Breast epithelium (tissue), 4 donors: ENCODE measurements at regions not wholly inside any gene's neighbourhood (a gene's known extent, or its start where the extent isn't known, plus 50 kb on each side); places are given as distances from the start of the nearest gene placed in this dataset.

Experiments
- DNase-seq, 2 donors: peaks; one replicate each; pipeline ENCODE4 v3.0.0-alpha.2; 2019; ENCODE audit warnings: low spot score in 2 of 2
- H3K27ac ChIP-seq, 2 donors: fragments of 200-600 bp; sonication (generic) in 1 of 2; one replicate each; pipeline ENCODE4 v1.5.1; 2016 to 2019; ENCODE audit warnings: mild to moderate bottlenecking in 1 of 2
- H3K27me3 ChIP-seq, 2 donors: fragments of 200-600 bp; sonication (generic) in 1 of 2; one replicate each; pipeline versions ENCODE4 v1.5.1 to v1.6.0; 2017 to 2019; ENCODE audit warnings: control low read depth in 1 of 2, mild to moderate bottlenecking in 1 of 2
- H3K36me3 ChIP-seq: fragments of 200-600 bp; one replicate; pipeline ENCODE4 v1.5.1; 2019
- H3K4me1 ChIP-seq, 2 donors: fragments of 200-600 bp; sonication (generic); one replicate each; pipeline ENCODE4 v1.5.1; 2016 to 2019; ENCODE audit warnings: control low read depth in 1 of 2
- H3K4me3 ChIP-seq, 3 donors: fragments of 200-600 bp; sonication (generic); 1 replicate in 2 of 3; 2 replicates in 1 of 3; pipeline ENCODE4 v1.5.1; 2016 to 2019; ENCODE audit warnings: mild to moderate bottlenecking in 3 of 3, moderate library complexity in 2 of 3
- H3K9me3 ChIP-seq, 2 donors: fragments of 200-600 bp; sonication (generic) in 1 of 2; one replicate each; pipeline ENCODE4 v1.5.1; 2016 to 2019; ENCODE audit warnings: control low read depth in 1 of 2
- CTCF ChIP-seq, 3 donors: fragments of 450-650 bp; IDR thresholded peaks; one replicate each; pipeline ENCODE4 v1.5.1; 2016 to 2017; ENCODE audit warnings: antibody characterized with exemption in 3 of 3, mild to moderate bottlenecking in 3 of 3, moderate library complexity in 3 of 3
- POLR2A ChIP-seq: fragments of 450-650 bp; IDR thresholded peaks from one replicate; pipeline ENCODE4 v1.6.1; 2016; ENCODE audit warnings: antibody characterized with exemption, mild to moderate bottlenecking, moderate library complexity
- POLR2AphosphoS5 ChIP-seq, 3 donors: sonication (generic); formaldehyde crosslinking; IDR thresholded peaks; one replicate each; pipeline ENCODE4 v1.6.1; 2017; ENCODE audit warnings: antibody characterized with exemption in 3 of 3
- intact Hi-C: fragments of 100-400 bp; cut with DNase I; formaldehyde crosslinking; loops from one replicate; pipeline ENCODE4 v1.15.1; 2023; ENCODE audit warnings: low total_unique reads

GRCh38 chr6:119463081-119463626 is 113.6 kb upstream of the MAN1A1 start:
- Histone ChIP-seq H3K4me1 (no peaks in the 10 kb centered on the region), H3K36me3 (no peaks in the 10 kb centered on the region), H3K4me3 (no peak overlapping the region), H3K27ac (no peak overlapping the region), H3K27me3 (no peaks in the 10 kb centered on the region), H3K9me3 (no peaks in the 10 kb centered on the region)
- TF ChIP-seq CTCF (IDR thresholded peaks at IDR 0.05) = no peak
- no peak for TF ChIP-seq POLR2A
- no peak for TF ChIP-seq POLR2AphosphoS5 (IDR thresholded peaks at IDR 0.05)
- no peak for DNase-seq
- intact Hi-C loops = no loop called here

GRCh38 chr6:119461187-119461586 is 111.6 kb upstream of the MAN1A1 start:
- intact Hi-C loops = no loop called here
- TF ChIP-seq POLR2AphosphoS5 (IDR thresholded peaks at IDR 0.05) (no peak), POLR2A (no peak), CTCF (IDR thresholded peaks at IDR 0.05) (no peak)

GRCh38 chr6:119459207-119459974 is 109.8 kb upstream of the MAN1A1 start:
- no peaks in the 10 kb centered on the region for H3K36me3 ChIP-seq
- no peak overlapping the region for H3K4me3 ChIP-seq
- intact Hi-C loops = no loop called here
- no peaks in the 10 kb centered on the region for H3K4me1 ChIP-seq
- H3K27me3 ChIP-seq = no peaks in the 10 kb centered on the region
- H3K9me3 ChIP-seq = no peaks in the 10 kb centered on the region
- H3K27ac ChIP-seq = no peak overlapping the region
- no peak for DNase-seq
- no peak for TF ChIP-seq POLR2AphosphoS5 (IDR thresholded peaks at IDR 0.05)
- no peak for TF ChIP-seq POLR2A
- TF ChIP-seq CTCF (IDR thresholded peaks at IDR 0.05) = no peak

More at GRCh38 chr6:119461187-119461586, 111.6 kb upstream of the MAN1A1 start:
- no peak for DNase-seq
- Histone ChIP-seq H3K4me1 (no peaks in the 10 kb centered on the region), H3K36me3 (no peaks in the 10 kb centered on the region), H3K9me3 (no peaks in the 10 kb centered on the region), H3K4me3 (no peak overlapping the region), H3K27me3 (no peaks in the 10 kb centered on the region), H3K27ac (no peak overlapping the region)

GRCh38 chr6:119454714-119455113 is 105.2 kb upstream of the MAN1A1 start:
- no peak for TF ChIP-seq POLR2A
- TF ChIP-seq CTCF (IDR thresholded peaks at IDR 0.05) = no peak
- TF ChIP-seq POLR2AphosphoS5 (IDR thresholded peaks at IDR 0.05) = no peak
- intact Hi-C loops = no loop called here

More at GRCh38 chr6:119454714-119455113, 105.2 kb upstream of the MAN1A1 start:
- H3K4me3 ChIP-seq = no peak overlapping the region
- no peak overlapping the region for H3K27ac ChIP-seq
- H3K36me3 ChIP-seq = no peaks in the 10 kb centered on the region
- no peaks in the 10 kb centered on the region for H3K4me1 ChIP-seq
- no peak for DNase-seq
- H3K27me3 ChIP-seq = no peaks in the 10 kb centered on the region
- no peaks in the 10 kb centered on the region for H3K9me3 ChIP-seq
